Keratinocyte (primary cell): ENCODE measurements at regions not wholly inside any gene's neighbourhood (a gene's known extent, or its start where the extent isn't known, plus 50 kb on each side); places are given as distances from the start of the nearest gene placed in this dataset.

Experiments
- DNase-seq: peaks from one replicate; pipeline ENCODE4 v3.0.0-alpha.2; 2011; ENCODE audit warnings: low read depth, missing footprints, low spot score
- FAIRE-seq: peaks from 2 replicates; lab custom pipeline; 2011; peaks lifted over from hg19 to GRCh38; lab: Jason Lieb, UNC
- H2AFZ ChIP-seq: 2 replicates; pipeline ENCODE4 v1.6.0; 2012; ENCODE audit warnings: low read length, control low read depth, inconsistent platforms; ENCODE audit not compliant: control insufficient read depth
- H3K27ac ChIP-seq: 2 replicates; pipeline ENCODE4 v1.5.1; 2011; ENCODE audit warnings: low read length; ENCODE audit not compliant: control insufficient read depth, insufficient read depth
- H3K27me3 ChIP-seq: 3 replicates; pipeline ENCODE4 v1.6.0; 2011; ENCODE audit warnings: low read length; ENCODE audit not compliant: control insufficient read depth, insufficient read depth; ENCODE audit errors: extremely low read depth
- H3K36me3 ChIP-seq, 2 experiments: 2 replicates in 1 of 2; 3 replicates in 1 of 2; pipeline ENCODE4 v1.5.1; 2011; ENCODE audit warnings: low read length in 2 of 2, mild to moderate bottlenecking in 1 of 2; ENCODE audit not compliant: control insufficient read depth in 2 of 2, insufficient read depth in 2 of 2; ENCODE audit errors: extremely low read depth in 1 of 2
- H3K4me1 ChIP-seq: 3 replicates; pipeline ENCODE4 v1.5.1; 2011; ENCODE audit warnings: low read length; ENCODE audit not compliant: control insufficient read depth, insufficient read depth; ENCODE audit errors: extremely low read depth
- H3K4me2 ChIP-seq: 3 replicates; pipeline ENCODE4 v1.6.0; 2011; ENCODE audit warnings: low read depth, low read length; ENCODE audit not compliant: control insufficient read depth, insufficient read depth; ENCODE audit errors: extremely low read depth
- H3K4me3 ChIP-seq, 3 experiments: fragments of 200-600 bp in 1 of 3; sonication (generic) in 1 of 3; 2 replicates in 2 of 3; 3 replicates in 1 of 3; pipeline ENCODE4 v1.5.1; 2011 to 2016; ENCODE audit warnings: low read length in 3 of 3, mild to moderate bottlenecking in 3 of 3, control low read depth in 2 of 3, inconsistent platforms in 1 of 3, low read depth in 1 of 3, mixed read lengths in 1 of 3, mixed run types in 1 of 3, moderate library complexity in 1 of 3; ENCODE audit not compliant: control insufficient read depth in 2 of 3, insufficient read depth in 2 of 3; ENCODE audit errors: extremely low read depth in 1 of 3
- H3K79me2 ChIP-seq: 2 replicates; pipeline ENCODE4 v1.6.0; 2012; ENCODE audit warnings: low read length; ENCODE audit not compliant: control insufficient read depth, insufficient read depth
- H3K9ac ChIP-seq: 3 replicates; pipeline ENCODE4 v1.6.0; 2011; ENCODE audit warnings: low read length; ENCODE audit not compliant: control insufficient read depth, insufficient read depth; ENCODE audit errors: extremely low read depth
- H3K9me1 ChIP-seq: 3 replicates; pipeline ENCODE4 v1.6.0; 2011; ENCODE audit warnings: low read length; ENCODE audit not compliant: control insufficient read depth, insufficient read depth; ENCODE audit errors: extremely low read depth
- H3K9me3 ChIP-seq: 2 replicates; pipeline ENCODE4 v1.5.1; 2012; ENCODE audit warnings: low read depth, low read length; ENCODE audit not compliant: control insufficient read depth
- H4K20me1 ChIP-seq: 3 replicates; pipeline ENCODE4 v1.6.0; 2011; ENCODE audit warnings: low read length; ENCODE audit not compliant: control insufficient read depth, insufficient read depth; ENCODE audit errors: extremely low read depth
- CTCF ChIP-seq, 3 experiments: IDR thresholded peaks in 1 of 3; conservative IDR thresholded peaks in 1 of 3; optimal IDR thresholded peaks in 1 of 3; 2 replicates in 2 of 3; 3 replicates in 1 of 3; pipeline versions ENCODE3 to v1.5.1; 2011; ENCODE audit warnings: low read length in 3 of 3, mild to moderate bottlenecking in 3 of 3, moderate library complexity in 2 of 3, control low read depth in 1 of 3, inconsistent platforms in 1 of 3; ENCODE audit not compliant: insufficient read depth in 2 of 3; ENCODE audit errors: extremely low read depth in 1 of 3
- EZH2 ChIP-seq: IDR thresholded peaks from one replicate; pipeline ENCODE4 v1.6.1; 2012; ENCODE audit warnings: inconsistent platforms, mild to moderate bottlenecking, low read length, moderate library complexity
- dilution Hi-C: fragments of 300-500 bp; cut with MboI; formaldehyde crosslinking; loops from one replicate; pipeline ENCODE4 v1.7.0; 2020; ENCODE audit warnings: low sequenced_read_pairs; ENCODE audit not compliant: extremely low pct_ligation_motif_present

GRCh38 chr12:114616081-114616480 is 67.9 kb downstream of the TBX3 start:
- Histone ChIP-seq H3K36me3 (no peaks in the 10 kb centered on the region), H3K27ac (no peak overlapping the region), H3K9me1 (no peaks in the 10 kb centered on the region), H2AFZ (no peak overlapping the region), H4K20me1 (no peaks in the 10 kb centered on the region), H3K27me3 (no peaks in the 10 kb centered on the region), H3K9me3 (no peaks in the 10 kb centered on the region), H3K4me2 (no peak overlapping the region), H3K4me1 (no peaks in the 10 kb centered on the region), H3K4me3 (no peak overlapping the region), H3K9ac (no peak overlapping the region), H3K79me2 (no peaks in the 10 kb centered on the region)
- no peak for TF ChIP-seq EZH2
- no peak for TF ChIP-seq CTCF (optimal IDR thresholded peaks at IDR 0.05 in 1 of 3, IDR thresholded peaks at IDR 0.05 in 1 of 3, conservative IDR thresholded peaks at IDR 0.05 in 1 of 3; ENCODE audit: extremely low read depth in 1 of 3, insufficient read depth in 2 of 3, low read length in 3 of 3)
- dilution Hi-C loops: no loop called here
- DNase-seq (no peak), FAIRE-seq (no peak)

DNA sequence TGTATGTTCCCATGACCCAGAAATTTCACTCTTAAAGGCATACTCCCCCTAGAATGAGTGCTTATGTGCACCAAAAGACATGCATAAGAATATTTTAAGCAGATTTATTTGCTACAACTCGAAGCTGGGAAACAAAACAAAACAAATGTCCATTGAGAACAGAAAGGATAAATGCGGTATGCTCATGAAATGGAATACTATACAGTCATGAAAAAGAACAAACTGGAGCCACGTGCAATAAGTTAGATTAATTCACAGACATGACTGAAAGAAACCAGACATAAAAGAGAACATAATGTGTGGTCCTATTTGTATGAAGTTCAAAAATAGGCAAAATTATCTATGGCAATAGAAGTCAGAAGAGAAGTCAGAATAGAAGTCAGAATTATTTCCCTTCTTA is 69.9 kb downstream of the TBX3 start:
- Histone ChIP-seq H4K20me1 (no peaks in the 10 kb centered on the region), H3K4me3 (no peak overlapping the region), H3K9me3 (no peaks in the 10 kb centered on the region), H3K79me2 (no peaks in the 10 kb centered on the region), H3K4me2 (no peak overlapping the region), H3K27me3 (no peaks in the 10 kb centered on the region), H3K36me3 (no peaks in the 10 kb centered on the region), H2AFZ (no peak overlapping the region), H3K9ac (no peak overlapping the region), H3K27ac (no peak overlapping the region), H3K9me1 (no peaks in the 10 kb centered on the region), H3K4me1 (no peaks in the 10 kb centered on the region)
- FAIRE-seq: no peak
- dilution Hi-C loops: no loop called here
- no peak for DNase-seq
- no peak for TF ChIP-seq EZH2
- TF ChIP-seq CTCF (optimal IDR thresholded peaks at IDR 0.05 in 1 of 3, IDR thresholded peaks at IDR 0.05 in 1 of 3, conservative IDR thresholded peaks at IDR 0.05 in 1 of 3; ENCODE audit: extremely low read depth in 1 of 3, insufficient read depth in 2 of 3, low read length in 3 of 3): no peak
